Mesendoderm (in vitro differentiated cells): ENCODE measurements at regions not wholly inside any gene's neighbourhood (a gene's known extent, or its start where the extent isn't known, plus 50 kb on each side); places are given as distances from the start of the nearest gene placed in this dataset.
"Not testable (repeated sequence)": the region's sequence is repeated elsewhere in the genome, so short reads cannot be mapped to it uniquely, and the experiment has no call there.

Experiments
- DNase-seq: peaks from one replicate; pipeline ENCODE4 v3.0.0; 2013
- H2AK5ac ChIP-seq: 2 replicates; pipeline ENCODE4 v1.6.1; 2013; ENCODE audit warnings: low read length, inconsistent platforms
- H2BK120ac ChIP-seq: 2 replicates; pipeline ENCODE4 v1.6.1; 2013; ENCODE audit warnings: low read depth, mild to moderate bottlenecking, low read length, moderate library complexity, mixed read lengths
- H2BK15ac ChIP-seq: replicated peaks from 2 replicates; pipeline ENCODE4 v1.6.1; 2013; ENCODE audit warnings: low read depth, mild to moderate bottlenecking, moderate library complexity
- H2BK5ac ChIP-seq: 2 replicates; pipeline ENCODE4 v1.6.1; 2013; ENCODE audit warnings: low read length, inconsistent platforms
- H3K18ac ChIP-seq: 2 replicates; pipeline ENCODE4 v1.6.1; 2013; ENCODE audit warnings: mild to moderate bottlenecking, low read length, mixed read lengths
- H3K23ac ChIP-seq: one replicate; pipeline ENCODE4 v1.6.1; 2013; ENCODE audit warnings: low read length
- H3K27ac ChIP-seq: 2 replicates; pipeline ENCODE4 v1.5.1; 2013; ENCODE audit warnings: low read depth, mild to moderate bottlenecking, inconsistent platforms, low read length, moderate library complexity
- H3K27me3 ChIP-seq: 2 replicates; pipeline ENCODE4 v1.6.1; 2013; ENCODE audit warnings: low read length, control low read depth, mild to moderate bottlenecking, inconsistent platforms; ENCODE audit not compliant: insufficient read depth, poor library complexity
- H3K36me3 ChIP-seq: 2 replicates; pipeline ENCODE4 v1.6.1; 2013; ENCODE audit warnings: low read length, inconsistent platforms; ENCODE audit not compliant: control insufficient read depth, insufficient read depth
- H3K4ac ChIP-seq: one replicate; pipeline ENCODE4 v1.6.1; 2013; ENCODE audit warnings: low read depth, mild to moderate bottlenecking, low read length, moderate library complexity
- H3K4me1 ChIP-seq: 2 replicates; pipeline ENCODE4 v1.6.1; 2013; ENCODE audit warnings: low read depth, low read length, inconsistent platforms; ENCODE audit not compliant: control insufficient read depth
- H3K4me2 ChIP-seq: 2 replicates; pipeline ENCODE4 v1.6.1; 2013; ENCODE audit warnings: low read length
- H3K4me3 ChIP-seq: 2 replicates; pipeline ENCODE4 v1.5.1; 2013; ENCODE audit warnings: mild to moderate bottlenecking, low read length
- H3K56ac ChIP-seq: one replicate; pipeline ENCODE4 v1.6.1; 2013; ENCODE audit warnings: low read length
- H3K79me1 ChIP-seq: 2 replicates; pipeline ENCODE4 v1.6.1; 2013; ENCODE audit warnings: low read length, inconsistent platforms
- H3K79me2 ChIP-seq: 2 replicates; pipeline ENCODE4 v1.6.1; 2013; ENCODE audit warnings: mild to moderate bottlenecking, low read length; ENCODE audit not compliant: control insufficient read depth, insufficient read depth
- H3K9ac ChIP-seq: 2 replicates; pipeline ENCODE4 v1.6.1; 2013; ENCODE audit warnings: low read length, inconsistent platforms
- H4K5ac ChIP-seq: one replicate; pipeline ENCODE4 v1.6.1; 2013; ENCODE audit warnings: low read length
- H4K8ac ChIP-seq: one replicate; pipeline ENCODE4 v1.6.1; 2013; ENCODE audit warnings: low read depth, mild to moderate bottlenecking, control low read depth, low read length, moderate library complexity
- WGBS: extraction: QIAGEN DNeasy Blood & Tissue Kit; methylation state at CpG from one replicate; pipeline ENCODE4 v1.1.7; 2013; ENCODE audit warnings: low lambda C conversion rate, missing lambda C conversion rate; ENCODE audit not compliant: insufficient coverage; ENCODE audit errors: extremely low coverage; 5-methylcytosine and 5-hydroxymethylcytosine counted together

- Histone ChIP-seq H3K4me3 (no peak overlapping the region), H3K4ac (no peak overlapping the region)
These were observed 59.9 kb upstream of the HBS1L start for GRCh38 chr6:135114355-135115145.

GRCh38 chr6:135113860-135114259 is 59.2 kb upstream of the HBS1L start:
- Histone ChIP-seq H3K36me3 (no peaks in the 10 kb centered on the region), H2BK120ac (no peak overlapping the region), H3K79me1 (no peaks in the 10 kb centered on the region), H3K4me3 (no peak overlapping the region), H3K9ac (no peak overlapping the region), H2BK5ac (no peak overlapping the region), H3K27me3 (no peaks in the 10 kb centered on the region), H2AK5ac (no peak overlapping the region), H3K23ac (no peak overlapping the region), H4K5ac (no peak overlapping the region), H2BK15ac (no peak overlapping the region), H3K27ac (no peak overlapping the region), H3K4ac (no peak overlapping the region), H3K4me1 (no peaks in the 10 kb centered on the region), H3K18ac (no peak overlapping the region), H3K4me2 (no peak overlapping the region), H3K56ac (no peak overlapping the region), H4K8ac (no peak overlapping the region), H3K79me2 (no peaks in the 10 kb centered on the region)
- DNase-seq = no peak
- no CpG with 5 or more reads among the region's 2 CpGs for WGBS

More at GRCh38 chr6:135114355-135115145, 59.9 kb upstream of the HBS1L start:
- H3K27me3 ChIP-seq = no peaks in the 10 kb centered on the region
- no peaks in the 10 kb centered on the region for H3K79me2 ChIP-seq
- H3K27ac ChIP-seq = no peak overlapping the region
- no peak overlapping the region for H2AK5ac ChIP-seq
- no peak overlapping the region for H2BK120ac ChIP-seq
- H3K36me3 ChIP-seq = no peaks in the 10 kb centered on the region
- H3K79me1 ChIP-seq = no peaks in the 10 kb centered on the region
- H2BK15ac ChIP-seq = no peak overlapping the region
- no peaks in the 10 kb centered on the region for H3K4me1 ChIP-seq
- no peak overlapping the region for H2BK5ac ChIP-seq
- no peak overlapping the region for H4K8ac ChIP-seq
- no peak overlapping the region for H4K5ac ChIP-seq
- H3K9ac ChIP-seq = no peak overlapping the region
- no CpG with 5 or more reads among the region's 11 CpGs for WGBS
- no peak overlapping the region for H3K4me2 ChIP-seq
- no peak overlapping the region for H3K56ac ChIP-seq
- H3K23ac ChIP-seq = no peak overlapping the region
- no peak for DNase-seq
- no peak overlapping the region for H3K18ac ChIP-seq

- not testable (repeated sequence) for H2BK15ac ChIP-seq, H3K79me2 ChIP-seq, H2BK5ac ChIP-seq, H3K27me3 ChIP-seq, H3K4me2 ChIP-seq, H2AK5ac ChIP-seq, H2BK120ac ChIP-seq, H3K79me1 ChIP-seq, DNase-seq, H3K4ac ChIP-seq, H4K5ac ChIP-seq, H4K8ac ChIP-seq, H3K4me3 ChIP-seq, H3K4me1 ChIP-seq, H3K23ac ChIP-seq, H3K27ac ChIP-seq, H3K36me3 ChIP-seq, H3K18ac ChIP-seq, H3K56ac ChIP-seq, H3K9ac ChIP-seq
- no CpG with 5 or more reads among the region's 1 CpG for WGBS
These were observed 58.3 kb upstream of the HBS1L start for GRCh38 chr6:135112951-135113350.

- not testable (repeated sequence) for H3K79me1 ChIP-seq, H3K4me1 ChIP-seq, H4K8ac ChIP-seq, H3K9ac ChIP-seq, H3K4me2 ChIP-seq, H3K56ac ChIP-seq, H2BK15ac ChIP-seq, H3K4ac ChIP-seq, H3K4me3 ChIP-seq, H2AK5ac ChIP-seq, H3K79me2 ChIP-seq, H3K18ac ChIP-seq, H3K27ac ChIP-seq, H2BK5ac ChIP-seq, DNase-seq, H4K5ac ChIP-seq, H3K27me3 ChIP-seq, H3K23ac ChIP-seq, H3K36me3 ChIP-seq, H2BK120ac ChIP-seq
- WGBS = no CpG with 5 or more reads among the region's 7 CpGs
These were observed 55.7 kb upstream of the HBS1L start for GRCh38 chr6:135110261-135110781.

DNA sequence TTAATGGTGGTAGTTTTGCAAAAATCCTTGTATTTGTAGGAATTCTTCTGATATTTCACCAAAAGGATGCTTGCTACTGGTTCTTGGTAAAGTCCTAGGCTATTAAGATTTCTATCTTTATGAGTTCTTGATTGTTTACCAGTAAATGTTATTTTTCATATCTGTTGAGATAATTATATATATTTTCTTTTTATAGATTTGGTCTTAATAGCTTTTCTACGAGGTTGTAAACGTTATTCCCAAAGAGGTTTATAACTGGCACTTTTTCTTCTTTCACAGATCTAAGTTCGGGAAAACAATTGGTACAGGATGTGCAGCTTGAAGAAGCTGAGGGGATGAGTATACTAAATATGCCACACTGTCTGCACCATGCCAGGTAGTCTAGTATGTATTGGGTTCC is 55.1 kb upstream of the HBS1L start:
- H3K4me3 ChIP-seq = no peak overlapping the region
- H3K27me3 ChIP-seq = no peaks in the 10 kb centered on the region
- H3K79me1 ChIP-seq = no peaks in the 10 kb centered on the region
- H3K4ac ChIP-seq = no peak overlapping the region
- H3K4me2 ChIP-seq = no peak overlapping the region
- WGBS = no CpG with 5 or more reads among the region's 3 CpGs
- H3K27ac ChIP-seq = no peak overlapping the region
- no peak overlapping the region for H3K56ac ChIP-seq
- H3K23ac ChIP-seq = no peak overlapping the region
- no peak overlapping the region for H2BK5ac ChIP-seq
- H3K9ac ChIP-seq = no peak overlapping the region
- H3K36me3 ChIP-seq = no peaks in the 10 kb centered on the region
- H2BK15ac ChIP-seq = no peak overlapping the region
- DNase-seq = no peak
- no peak overlapping the region for H4K8ac ChIP-seq
- H3K18ac ChIP-seq = no peak overlapping the region
- H2AK5ac ChIP-seq = no peak overlapping the region
- no peaks in the 10 kb centered on the region for H3K4me1 ChIP-seq
- H3K79me2 ChIP-seq = no peaks in the 10 kb centered on the region
- no peak overlapping the region for H2BK120ac ChIP-seq
- no peak overlapping the region for H4K5ac ChIP-seq

DNA sequence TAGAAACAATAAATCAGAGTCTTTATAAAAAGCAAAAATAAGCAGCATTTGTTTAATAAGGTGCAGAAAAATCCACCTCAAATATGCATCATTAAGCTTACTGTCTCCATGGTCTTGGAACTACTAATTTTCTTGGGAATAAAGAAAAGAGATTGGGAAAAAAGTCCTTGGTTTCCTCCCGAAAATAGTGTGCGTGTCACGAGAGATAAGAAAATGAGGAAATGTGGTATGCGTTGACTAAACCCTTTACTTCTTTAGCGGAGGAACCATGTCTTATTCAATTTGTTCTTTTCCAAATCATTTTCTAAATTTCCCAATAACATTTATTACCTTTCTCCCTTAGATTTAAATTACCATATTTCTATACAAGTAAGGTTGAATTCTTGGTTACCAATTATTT is 54.1 kb upstream of the HBS1L start:
- Histone ChIP-seq H3K56ac (no peak overlapping the region), H3K79me1 (no peaks in the 10 kb centered on the region), H3K4me3 (no peak overlapping the region), H3K18ac (no peak overlapping the region), H3K4me1 (no peaks in the 10 kb centered on the region), H3K4me2 (no peak overlapping the region), H3K36me3 (no peaks in the 10 kb centered on the region), H4K5ac (no peak overlapping the region), H3K9ac (no peak overlapping the region), H3K23ac (no peak overlapping the region), H3K79me2 (no peaks in the 10 kb centered on the region), H2BK120ac (no peak overlapping the region), H4K8ac (no peak overlapping the region), H2BK5ac (no peak overlapping the region), H3K27ac (no peak overlapping the region), H2BK15ac (no peak overlapping the region), H3K27me3 (no peaks in the 10 kb centered on the region), H3K4ac (no peak overlapping the region), H2AK5ac (no peak overlapping the region)
- no CpG with 5 or more reads among the region's 5 CpGs for WGBS
- DNase-seq = no peak
